Chondrocyte (in vitro differentiated cells): ENCODE measurements at regions not wholly inside any gene's neighbourhood (a gene's known extent, or its start where the extent isn't known, plus 50 kb on each side); places are given as distances from the start of the nearest gene placed in this dataset.

ENCODE experiments used
- DNase-seq: peaks from one replicate; pipeline ENCODE4 v3.0.0; 2021; ENCODE audit warnings: mixed read lengths, low spot score
- H3K27ac Mint-ChIP-seq: one replicate; pipeline ENCODE4 v1.8.0; 2021; ENCODE audit warnings: mild to moderate bottlenecking, moderate library complexity, mixed read lengths; ENCODE audit not compliant: unreplicated experiment
- H3K27me3 Mint-ChIP-seq: 2 replicates; pipeline ENCODE4 v1.8.0; 2021; ENCODE audit warnings: low read depth, mixed read lengths
- H3K36me3 Mint-ChIP-seq: 2 replicates; pipeline ENCODE4 v1.8.0; 2021; ENCODE audit warnings: low read depth, mixed read lengths
- H3K4me1 Mint-ChIP-seq: 2 replicates; pipeline ENCODE4 v1.8.0; 2021; ENCODE audit warnings: low read depth, mild to moderate bottlenecking, mixed read lengths
- H3K4me3 Mint-ChIP-seq: one replicate; pipeline ENCODE4 v1.8.0; 2021; ENCODE audit warnings: mild to moderate bottlenecking, moderate library complexity, mixed read lengths; ENCODE audit not compliant: unreplicated experiment
- H3K9me3 Mint-ChIP-seq: 2 replicates; pipeline ENCODE4 v1.8.0; 2021; ENCODE audit warnings: low read depth, mixed read lengths
- TF ChIP-seq, protein P1 (sequence below): fragments of 200-600 bp; sonication (generic); IDR thresholded peaks from 2 replicates; pipeline ENCODE4 v1.5.0; 2021; ENCODE audit warnings: antibody characterized with exemption, mild to moderate bottlenecking, moderate library complexity

DNA sequence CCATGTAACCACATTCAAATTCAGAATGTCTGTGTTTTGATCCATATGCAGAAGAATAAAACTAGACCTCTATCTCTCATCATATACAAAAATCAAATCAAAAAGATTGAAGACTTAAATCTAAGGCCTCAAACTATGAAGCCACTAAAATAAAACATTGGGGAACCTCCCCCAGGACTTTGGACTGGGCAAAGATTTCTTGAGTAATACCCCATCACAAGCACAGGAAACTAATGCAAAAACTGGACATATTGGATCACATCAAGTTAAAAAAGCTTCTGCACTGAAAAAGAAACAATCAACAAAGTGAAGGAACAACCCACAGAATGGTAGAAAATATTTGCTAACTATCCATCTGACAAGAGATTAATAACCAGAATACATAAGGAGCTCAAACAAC is 266.8 kb downstream of the EPM2A start:
- H3K4me1 Mint-ChIP-seq: no peaks in the 10 kb centered on the region
- H3K27ac Mint-ChIP-seq: no peak overlapping the region
- no peak overlapping the region for H3K4me3 Mint-ChIP-seq
- TF ChIP-seq, protein P1, sequence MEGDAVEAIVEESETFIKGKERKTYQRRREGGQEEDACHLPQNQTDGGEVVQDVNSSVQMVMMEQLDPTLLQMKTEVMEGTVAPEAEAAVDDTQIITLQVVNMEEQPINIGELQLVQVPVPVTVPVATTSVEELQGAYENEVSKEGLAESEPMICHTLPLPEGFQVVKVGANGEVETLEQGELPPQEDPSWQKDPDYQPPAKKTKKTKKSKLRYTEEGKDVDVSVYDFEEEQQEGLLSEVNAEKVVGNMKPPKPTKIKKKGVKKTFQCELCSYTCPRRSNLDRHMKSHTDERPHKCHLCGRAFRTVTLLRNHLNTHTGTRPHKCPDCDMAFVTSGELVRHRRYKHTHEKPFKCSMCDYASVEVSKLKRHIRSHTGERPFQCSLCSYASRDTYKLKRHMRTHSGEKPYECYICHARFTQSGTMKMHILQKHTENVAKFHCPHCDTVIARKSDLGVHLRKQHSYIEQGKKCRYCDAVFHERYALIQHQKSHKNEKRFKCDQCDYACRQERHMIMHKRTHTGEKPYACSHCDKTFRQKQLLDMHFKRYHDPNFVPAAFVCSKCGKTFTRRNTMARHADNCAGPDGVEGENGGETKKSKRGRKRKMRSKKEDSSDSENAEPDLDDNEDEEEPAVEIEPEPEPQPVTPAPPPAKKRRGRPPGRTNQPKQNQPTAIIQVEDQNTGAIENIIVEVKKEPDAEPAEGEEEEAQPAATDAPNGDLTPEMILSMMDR: no peak
- peaks cover 12% of the 10 kb centered on the region for H3K9me3 Mint-ChIP-seq
- no peaks in the 10 kb centered on the region for H3K36me3 Mint-ChIP-seq
- peaks cover 7% of the 10 kb centered on the region for H3K27me3 Mint-ChIP-seq
- no peak for DNase-seq

DNA sequence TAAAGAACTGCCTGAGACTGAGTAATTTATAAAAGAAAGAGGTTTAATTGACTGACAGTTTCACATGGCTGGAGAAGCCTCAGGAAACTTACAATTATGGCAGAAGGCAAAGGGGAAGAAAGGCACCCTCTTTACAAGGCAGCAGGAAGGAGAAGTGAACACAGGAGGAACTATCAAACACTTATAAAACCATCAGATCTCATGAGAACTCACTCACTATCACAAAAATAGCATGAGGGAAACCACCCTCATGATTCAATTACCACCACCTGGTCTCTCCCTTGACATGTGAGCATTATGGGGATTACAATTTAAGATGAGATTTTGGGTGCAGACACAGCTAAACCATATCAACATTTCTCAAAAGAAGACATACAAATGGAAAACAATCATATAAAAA is 266.3 kb downstream of the EPM2A start:
- Mint-ChIP-seq H3K27ac (no peak overlapping the region), H3K4me1 (no peaks in the 10 kb centered on the region), H3K9me3 (peaks cover 15% of the 10 kb centered on the region), H3K4me3 (no peak overlapping the region), H3K27me3 (peaks cover 7% of the 10 kb centered on the region), H3K36me3 (no peaks in the 10 kb centered on the region)
- TF ChIP-seq, protein P1: no peak
- DNase-seq: no peak

DNA sequence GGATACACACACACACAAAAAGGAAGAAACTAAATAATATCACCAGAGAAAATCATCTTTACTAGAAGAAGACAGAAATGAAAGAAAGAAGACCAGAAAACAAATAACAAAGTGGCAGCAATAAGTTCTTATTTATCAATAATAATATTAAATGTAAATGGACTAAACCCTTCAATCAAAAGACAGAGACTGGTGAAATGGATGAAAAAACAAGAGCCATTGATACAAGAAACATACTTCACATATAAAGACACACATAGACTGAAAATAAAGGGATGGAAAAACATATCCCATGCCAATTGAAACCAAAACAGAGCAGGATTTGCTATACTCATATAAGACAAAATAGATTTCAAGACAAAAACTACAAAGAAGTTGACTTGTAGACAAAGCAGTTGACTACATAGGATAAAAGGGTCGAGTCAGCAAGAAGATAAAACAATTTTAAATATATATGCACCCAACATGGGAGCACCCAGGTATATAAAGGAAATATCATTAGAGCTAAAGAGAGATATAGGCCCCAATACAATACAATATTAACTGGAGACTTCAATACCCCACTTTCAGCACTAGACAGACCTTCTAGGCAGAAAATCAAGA is 259.4 kb downstream of the EPM2A start:
- no peak overlapping the region for H3K27ac Mint-ChIP-seq
- no peak overlapping the region for H3K4me3 Mint-ChIP-seq
- TF ChIP-seq, protein P1: no peak
- no peaks in the 10 kb centered on the region for H3K27me3 Mint-ChIP-seq
- DNase-seq: no peak
- H3K4me1 Mint-ChIP-seq: no peaks in the 10 kb centered on the region
- peaks cover 3% of the 10 kb centered on the region for H3K36me3 Mint-ChIP-seq
- peaks cover 54% of the 10 kb centered on the region for H3K9me3 Mint-ChIP-seq

DNA sequence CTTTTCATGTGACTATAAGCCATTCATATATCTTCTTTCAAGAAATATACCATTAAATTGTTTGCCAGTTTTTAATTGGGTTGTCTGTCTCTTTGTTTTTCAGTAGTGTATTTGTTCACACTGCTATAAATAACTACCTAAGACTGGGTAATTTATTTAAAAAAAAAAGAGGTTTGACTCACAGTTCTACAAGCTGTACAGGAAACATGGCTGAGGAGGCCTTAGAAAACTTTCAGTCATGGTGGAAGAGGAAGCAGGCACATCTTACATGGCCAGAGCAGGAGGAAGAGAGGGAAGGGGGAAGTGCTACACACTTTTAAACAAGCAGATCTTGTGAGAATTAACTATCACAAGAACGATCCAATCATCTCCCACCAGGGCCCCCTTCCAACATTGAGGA is 255.3 kb downstream of the EPM2A start:
- Mint-ChIP-seq H3K27me3 (no peaks in the 10 kb centered on the region), H3K27ac (no peak overlapping the region), H3K9me3 (peaks cover 35% of the 10 kb centered on the region), H3K36me3 (peaks cover 1% of the 10 kb centered on the region), H3K4me1 (no peaks in the 10 kb centered on the region), H3K4me3 (no peak overlapping the region)
- TF ChIP-seq, protein P1: no peak
- no peak for DNase-seq

DNA sequence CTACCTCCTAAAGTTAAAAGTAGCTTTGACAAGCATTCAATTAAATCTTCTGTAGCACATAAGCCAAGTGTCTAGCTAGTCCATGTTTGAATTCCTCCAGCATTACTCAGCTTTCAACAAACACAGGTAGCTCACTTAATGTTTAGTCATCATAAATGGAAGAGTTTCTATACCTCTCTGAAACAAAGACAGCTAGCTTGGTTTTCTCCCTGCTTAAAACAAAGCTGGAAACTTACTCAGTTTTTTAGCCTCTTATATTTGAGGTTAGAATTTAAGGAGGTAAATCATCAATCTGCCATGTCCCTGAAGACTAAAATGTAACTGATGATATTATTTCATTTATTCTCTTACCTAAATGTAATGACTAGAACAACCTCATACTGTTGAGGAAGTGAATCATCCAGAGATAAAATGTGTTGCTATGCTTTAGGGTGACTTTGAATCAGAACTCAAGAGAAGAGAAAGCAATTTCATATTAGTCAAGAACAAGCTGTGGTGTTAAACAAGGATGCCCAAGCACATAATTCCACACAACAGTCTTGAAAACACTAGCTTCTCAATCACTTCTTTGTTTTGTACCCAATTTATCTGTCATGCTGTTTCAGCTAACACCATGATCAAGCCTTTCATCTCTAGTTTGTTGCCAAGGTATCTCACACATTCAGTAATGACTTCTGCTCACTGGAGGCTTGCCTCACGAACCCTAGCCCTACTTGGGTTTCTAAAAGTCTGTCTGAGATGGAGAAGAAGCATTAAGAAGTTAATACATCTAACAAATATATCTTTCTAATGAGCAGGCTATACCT is 251.9 kb downstream of the EPM2A start:
- Mint-ChIP-seq H3K27ac (no peak overlapping the region), H3K36me3 (no peaks in the 10 kb centered on the region), H3K27me3 (peaks cover 3% of the 10 kb centered on the region), H3K4me3 (no peak overlapping the region), H3K9me3 (peaks cover 9% of the 10 kb centered on the region), H3K4me1 (no peaks in the 10 kb centered on the region)
- TF ChIP-seq, protein P1: no peak
- no peak for DNase-seq
